ENCODE measurements at regions not wholly inside any gene's neighbourhood (a gene's known extent, or its start where the extent isn't known, plus 50 kb on each side); places are given as distances from the start of the nearest gene placed in this dataset.

- no peak for TF ChIP-seq NFE2L1 (tag; IDR thresholded peaks at IDR 0.05; ENCODE audit: borderline replicate concordance, low read depth)
- no peak for TF ChIP-seq ZNF274 (IDR thresholded peaks at IDR 0.05; ENCODE audit: borderline replicate concordance, low read depth, low read length)
- no peak for TF ChIP-seq MBD2 (IDR thresholded peaks at IDR 0.05; ENCODE audit: borderline replicate concordance, low read depth)
- no peak for TF ChIP-seq TRIM24 (IDR thresholded peaks at IDR 0.05)
- TF ChIP-seq SRF (CRISPR knock-in tag; IDR thresholded peaks at IDR 0.05), result no peak
- no peak for TF ChIP-seq ELK1 (CRISPR knock-in tag; IDR thresholded peaks at IDR 0.05)
- no peak for TF ChIP-seq PHB2 (IDR thresholded peaks at IDR 0.05; ENCODE audit: low read depth)
- no peak for TF ChIP-seq NR1H2 (CRISPR knock-in tag; IDR thresholded peaks at IDR 0.05)
- TF ChIP-seq FOXK2 (conservative IDR thresholded peaks at IDR 0.05 in 1 of 2, IDR thresholded peaks at IDR 0.05 in 1 of 2; ENCODE audit: low read depth in 2 of 2), result no peak
- TF ChIP-seq ZNF232 (CRISPR knock-in tag; IDR thresholded peaks at IDR 0.05), result no peak
- no peak for TF ChIP-seq ESRRB (CRISPR knock-in tag; IDR thresholded peaks at IDR 0.05; ENCODE audit: borderline replicate concordance)
- no peak for TF ChIP-seq PHF21A (IDR thresholded peaks at IDR 0.05; ENCODE audit: borderline replicate concordance, low read depth)
- no peak for TF ChIP-seq PHB (CRISPR knock-in tag; IDR thresholded peaks at IDR 0.05)
- H2AFZ ChIP-seq (ENCODE audit: low read depth, low read length), result no peak overlapping the region
- no peak overlapping the region for H3K27ac ChIP-seq (ENCODE audit: extremely low read depth, low read depth, low read length)
- H3K27me3 ChIP-seq (ENCODE audit: control insufficient read depth in 2 of 2, insufficient read depth in 2 of 2, low read length in 2 of 2), result peaks cover 0 to 27% of the 10 kb centered on the region in 2 experiments; a peak in 2 of 5 replicates
- no peaks in the 10 kb centered on the region for H3K79me2 ChIP-seq (ENCODE audit: control insufficient read depth, insufficient read depth, low read length)
- ATAC-seq (no peak), DNase-seq (ENCODE audit: extremely low read depth in 1 of 4, low spot score in 3 of 4) (no peak), FAIRE-seq (no peak)
- H3K36me3 ChIP-seq (ENCODE audit: control insufficient read depth, insufficient read depth, low read length), result no peaks in the 10 kb centered on the region
- no peaks in the 10 kb centered on the region; a peak in 1 of 5 replicates for H3K4me1 ChIP-seq (replicated peaks in 1 of 2; ENCODE audit: control insufficient read depth in 2 of 2, insufficient read depth in 2 of 2, low read length in 2 of 2)
- peaks cover 3% of the 10 kb centered on the region for H3K9me1 ChIP-seq (ENCODE audit: control insufficient read depth, insufficient read depth, low read length)
- BruUV-seq (replicated peaks), result no TSS peak
- H4K20me1 ChIP-seq (replicated peaks; ENCODE audit: control insufficient read depth, insufficient read depth, low read length), result no peaks in the 10 kb centered on the region
- ChIA-PET CTCF (ENCODE audit: low intra/inter-chr PET ratio) (no interaction called here), POLR2A (no interaction called here)
- in situ Hi-C loops (cut with MboI), result no loop called here
- H3K4me2 ChIP-seq (ENCODE audit: insufficient read depth, low read length), result no peak overlapping the region
- intact Hi-C loops (cut with micrococcal nuclease), result no loop called here
- H3K9ac ChIP-seq (ENCODE audit: insufficient read depth in 1 of 2, low read depth in 2 of 2, low read length in 2 of 2), result no peak overlapping the region
- H3K4me3 ChIP-seq, result no peak overlapping the region
- WGBS (ENCODE audit: insufficient coverage, low coverage, missing lambda C conversion rate), result 0% methylated on average over 15 of the region's 18 CpGs
- no peaks in the 10 kb centered on the region for H3K9me3 ChIP-seq (replicated peaks; ENCODE audit: control insufficient read depth, insufficient read depth, low read depth, low read length)
These were observed 232.6 kb downstream of the NDUFA10 start for GRCh38 chr2:239792405-239793084.
